ENCODE measurements at regions not wholly inside any gene's neighbourhood (a gene's known extent, or its start where the extent isn't known, plus 50 kb on each side); places are given as distances from the start of the nearest gene placed in this dataset.
"Not testable (repeated sequence)": the region's sequence is repeated elsewhere in the genome, so short reads cannot be mapped to it uniquely, and the experiment has no call there.

DNA sequence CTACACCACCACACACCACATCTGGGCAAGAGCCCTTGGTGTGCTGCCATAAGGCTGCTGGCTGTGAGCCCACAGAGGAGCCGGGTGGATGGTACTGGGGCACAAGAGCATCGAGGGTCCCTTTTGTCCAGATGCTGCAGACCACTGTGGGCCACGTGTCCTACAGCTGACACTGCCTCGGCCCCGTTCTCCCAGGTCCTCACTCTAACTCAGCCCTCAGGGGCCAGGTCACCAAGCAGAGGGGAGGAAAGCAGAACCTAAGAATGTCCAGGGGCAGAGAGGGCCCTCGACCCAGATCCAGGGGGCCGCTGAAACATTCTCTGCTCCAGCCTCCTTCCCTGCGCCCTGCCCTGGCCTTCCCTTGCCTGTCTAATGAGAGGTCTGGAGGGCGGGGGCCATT lies 91.7 kb upstream of the ASB18 start:
- H3K4me3 ChIP-seq: no peak overlapping the region
- 87 to 88% methylated on average over 8 to 9 of the region's 9 CpGs for WGBS, 2 donors
- H3K9me3 ChIP-seq: no peaks in the 10 kb centered on the region
- no peak overlapping the region for H3K27ac ChIP-seq
- no peaks in the 10 kb centered on the region for H3K4me1 ChIP-seq
- ATAC-seq (ENCODE audit: low FRiP score in 2 of 2) (no peak), DNase-seq (peak in 1 of 2 donors; percentile 24)
- H3K36me3 ChIP-seq: no peaks in the 10 kb centered on the region
- TF ChIP-seq POLR2AphosphoS5 (IDR thresholded peaks at IDR 0.05): no peak
- TF ChIP-seq, protein P1, sequence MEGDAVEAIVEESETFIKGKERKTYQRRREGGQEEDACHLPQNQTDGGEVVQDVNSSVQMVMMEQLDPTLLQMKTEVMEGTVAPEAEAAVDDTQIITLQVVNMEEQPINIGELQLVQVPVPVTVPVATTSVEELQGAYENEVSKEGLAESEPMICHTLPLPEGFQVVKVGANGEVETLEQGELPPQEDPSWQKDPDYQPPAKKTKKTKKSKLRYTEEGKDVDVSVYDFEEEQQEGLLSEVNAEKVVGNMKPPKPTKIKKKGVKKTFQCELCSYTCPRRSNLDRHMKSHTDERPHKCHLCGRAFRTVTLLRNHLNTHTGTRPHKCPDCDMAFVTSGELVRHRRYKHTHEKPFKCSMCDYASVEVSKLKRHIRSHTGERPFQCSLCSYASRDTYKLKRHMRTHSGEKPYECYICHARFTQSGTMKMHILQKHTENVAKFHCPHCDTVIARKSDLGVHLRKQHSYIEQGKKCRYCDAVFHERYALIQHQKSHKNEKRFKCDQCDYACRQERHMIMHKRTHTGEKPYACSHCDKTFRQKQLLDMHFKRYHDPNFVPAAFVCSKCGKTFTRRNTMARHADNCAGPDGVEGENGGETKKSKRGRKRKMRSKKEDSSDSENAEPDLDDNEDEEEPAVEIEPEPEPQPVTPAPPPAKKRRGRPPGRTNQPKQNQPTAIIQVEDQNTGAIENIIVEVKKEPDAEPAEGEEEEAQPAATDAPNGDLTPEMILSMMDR (IDR thresholded peaks at IDR 0.05): no peak
- H3K27me3 ChIP-seq: no peaks in the 10 kb centered on the region

- 96 to 98% methylated on average over 3 to 11 of the region's 11 CpGs for WGBS, 2 donors
- not testable (repeated sequence) for ATAC-seq (ENCODE audit: low FRiP score in 2 of 2)
Observed at GRCh38 chr2:236356321-236356720, 92.1 kb upstream of the ASB18 start.

GRCh38 chr2:236358482-236358881 lies 94.3 kb upstream of the ASB18 start:
- not testable (repeated sequence) for H3K4me3 ChIP-seq; H3K27me3 ChIP-seq; H3K27ac ChIP-seq; H3K36me3 ChIP-seq; H3K9me3 ChIP-seq; H3K4me1 ChIP-seq; ATAC-seq (ENCODE audit: low FRiP score in 2 of 2)
- WGBS, 2 donors: 90 to 92% methylated on average over 5 to 10 of the region's 10 CpGs
- DNase-seq: peak in 1 of 2 donors; percentile 30

More at GRCh38 chr2:236356321-236356720, 92.1 kb upstream of the ASB18 start:
- H3K4me3 ChIP-seq, H3K4me1 ChIP-seq, H3K36me3 ChIP-seq, H3K27me3 ChIP-seq, H3K27ac ChIP-seq, H3K9me3 ChIP-seq: not testable (repeated sequence)
- peak in 1 of 2 donors; percentile 48 for DNase-seq

GRCh38 chr2:236359426-236360045 lies 95.3 kb upstream of the ASB18 start:
- DNase-seq (no peak), ATAC-seq (ENCODE audit: low FRiP score in 2 of 2) (no peak)
- Histone ChIP-seq H3K4me3 (no peak overlapping the region), H3K36me3 (no peaks in the 10 kb centered on the region), H3K27ac (no peak overlapping the region), H3K4me1 (no peaks in the 10 kb centered on the region), H3K27me3 (no peaks in the 10 kb centered on the region), H3K9me3 (no peaks in the 10 kb centered on the region)
- TF ChIP-seq, protein P1 (IDR thresholded peaks at IDR 0.05): no peak
- no peak for TF ChIP-seq POLR2A (IDR thresholded peaks at IDR 0.05)
- 60 to 71% methylated on average over 9 to 10 of the region's 10 CpGs for WGBS, 2 donors

DNA sequence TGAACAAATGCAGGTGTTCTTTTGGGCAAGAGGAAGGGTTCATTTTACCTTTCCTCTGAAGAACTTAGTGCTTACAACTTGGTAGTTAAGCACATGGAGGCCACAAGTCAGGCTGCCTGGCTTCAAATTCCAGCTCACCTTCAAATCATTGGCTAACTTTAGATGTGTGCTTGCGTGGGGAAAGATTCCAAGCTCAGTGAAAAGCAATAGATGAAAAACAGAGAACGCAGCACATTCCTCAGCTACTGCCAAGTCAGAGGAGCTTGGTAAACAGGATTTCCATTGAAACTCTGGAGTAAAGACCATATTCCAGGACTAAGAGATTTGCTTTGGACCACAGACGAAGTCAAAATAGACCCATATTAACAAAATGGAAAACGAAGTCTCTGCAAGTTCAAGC lies 96.3 kb upstream of the ASB18 start:
- DNase-seq: no peak
- Histone ChIP-seq H3K4me1 (no peaks in the 10 kb centered on the region), H3K36me3 (no peaks in the 10 kb centered on the region), H3K4me3 (no peak overlapping the region), H3K27me3 (no peaks in the 10 kb centered on the region), H3K27ac (no peak overlapping the region), H3K9me3 (no peaks in the 10 kb centered on the region)
- no peak for TF ChIP-seq EP300 (IDR thresholded peaks at IDR 0.05)
- TF ChIP-seq POLR2A (IDR thresholded peaks at IDR 0.05): no peak
- ATAC-seq (ENCODE audit: low FRiP score in 2 of 2): no peak
- WGBS, 2 donors: 44 to 73% methylated on average over 4 of the region's 4 CpGs

GRCh38 chr2:236363711-236364277 lies 99.6 kb upstream of the ASB18 start:
- Histone ChIP-seq H3K27ac (no peak overlapping the region), H3K9me3 (no peaks in the 10 kb centered on the region), H3K4me1 (no peaks in the 10 kb centered on the region), H3K36me3 (no peaks in the 10 kb centered on the region), H3K27me3 (no peaks in the 10 kb centered on the region), H3K4me3 (no peak overlapping the region)
- ATAC-seq (ENCODE audit: low FRiP score in 2 of 2) (no peak), DNase-seq (no peak)
- WGBS, 2 donors: 77 to 80% methylated on average over 10 of the region's 10 CpGs
- TF ChIP-seq, protein P1 (IDR thresholded peaks at IDR 0.05): no peak
- TF ChIP-seq POLR2A (IDR thresholded peaks at IDR 0.05): no peak
- no peak for TF ChIP-seq EP300 (IDR thresholded peaks at IDR 0.05)
- no peak for TF ChIP-seq POLR2AphosphoS5 (IDR thresholded peaks at IDR 0.05)
